Thyroid gland (tissue), 4 donors: ENCODE measurements at regions not wholly inside any gene's neighbourhood (a gene's known extent, or its start where the extent isn't known, plus 50 kb on each side); places are given as distances from the start of the nearest gene placed in this dataset.

Experiments
- CTCF ChIP-seq, 6 experiments: fragments of 200-600 bp in 3 of 6; fragments of 450-650 bp in 3 of 6; sonication (generic) in 3 of 6; IDR thresholded peaks; one replicate each; pipeline ENCODE4 v1.5.1; 2016 to 2019; ENCODE audit warnings: antibody characterized with exemption in 6 of 6, mild to moderate bottlenecking in 2 of 6, inconsistent platforms in 1 of 6, moderate library complexity in 1 of 6
- POLR2A ChIP-seq, 2 donors: fragments of 450-650 bp; IDR thresholded peaks; one replicate each; pipeline ENCODE4 v1.6.1; 2017; ENCODE audit warnings: antibody characterized with exemption in 2 of 2, mild to moderate bottlenecking in 2 of 2, moderate library complexity in 1 of 2

- no peak for TF ChIP-seq POLR2A (IDR thresholded peaks at IDR 0.05)
- TF ChIP-seq CTCF (IDR thresholded peaks at IDR 0.05), result no peak
Observed at GRCh38 chr3:25044762-25045710, 383.0 kb upstream of the RARB start.
